ENCODE measurements at regions not wholly inside any gene's neighbourhood (a gene's known extent, or its start where the extent isn't known, plus 50 kb on each side); places are given as distances from the start of the nearest gene placed in this dataset.
"Not testable (repeated sequence)": the region's sequence is repeated elsewhere in the genome, so short reads cannot be mapped to it uniquely, and the experiment has no call there.

- H3K36me3 Mint-ChIP-seq = no peaks in the 10 kb centered on the region
- no peaks in the 10 kb centered on the region for H3K9me3 Mint-ChIP-seq (ENCODE audit: low read depth)
- DNase-seq (no peak), ATAC-seq (no peak)
- H3K27me3 Mint-ChIP-seq = no peaks in the 10 kb centered on the region
- CTCF ChIA-PET = no interaction called here
- H3K4me1 Mint-ChIP-seq = no peaks in the 10 kb centered on the region
- H3K27ac Mint-ChIP-seq = no peak overlapping the region
- H3K4me3 Mint-ChIP-seq = no peak overlapping the region
Observed at GRCh38 chr4:84239278-84239845, 259.7 kb downstream of the NKX6-1 start.

GRCh38 chr4:84238247-84239090 is 260.6 kb downstream of the NKX6-1 start:
- Mint-ChIP-seq H3K27ac (no peak overlapping the region), H3K4me1 (no peaks in the 10 kb centered on the region), H3K27me3 (no peaks in the 10 kb centered on the region), H3K4me3 (no peak overlapping the region), H3K36me3 (no peaks in the 10 kb centered on the region), H3K9me3 (ENCODE audit: low read depth) (no peaks in the 10 kb centered on the region)
- ATAC-seq (no peak), DNase-seq (no peak)
- CTCF ChIA-PET = no interaction called here

- Mint-ChIP-seq H3K9me3 (ENCODE audit: low read depth) (no peaks in the 10 kb centered on the region), H3K4me1 (no peaks in the 10 kb centered on the region)
- CTCF ChIA-PET = no interaction called here
Observed at GRCh38 chr4:84237008-84237407, 262.1 kb downstream of the NKX6-1 start.

GRCh38 chr4:84235126-84235944 is 263.8 kb downstream of the NKX6-1 start:
- no peaks in the 10 kb centered on the region for H3K27me3 Mint-ChIP-seq
- no peaks in the 10 kb centered on the region for H3K4me1 Mint-ChIP-seq
- no peak overlapping the region for H3K27ac Mint-ChIP-seq
- CTCF ChIA-PET = no interaction called here
- no peak overlapping the region for H3K4me3 Mint-ChIP-seq
- no peaks in the 10 kb centered on the region for H3K36me3 Mint-ChIP-seq
- no peak for DNase-seq
- H3K9me3 Mint-ChIP-seq (ENCODE audit: low read depth) = no peaks in the 10 kb centered on the region
- ATAC-seq = no peak

More at GRCh38 chr4:84237008-84237407, 262.1 kb downstream of the NKX6-1 start:
- no peaks in the 10 kb centered on the region for H3K36me3 Mint-ChIP-seq
- no peak overlapping the region for H3K27ac Mint-ChIP-seq
- H3K4me3 Mint-ChIP-seq = no peak overlapping the region
- DNase-seq (no peak), ATAC-seq (no peak)
- H3K27me3 Mint-ChIP-seq = no peaks in the 10 kb centered on the region

- DNase-seq = no peak
- no peak for ATAC-seq
- Mint-ChIP-seq H3K9me3 (ENCODE audit: low read depth) (no peaks in the 10 kb centered on the region), H3K36me3 (no peaks in the 10 kb centered on the region), H3K27me3 (no peaks in the 10 kb centered on the region), H3K4me3 (no peak overlapping the region), H3K4me1 (no peaks in the 10 kb centered on the region), H3K27ac (no peak overlapping the region)
- CTCF ChIA-PET = no interaction called here
Observed at GRCh38 chr4:84232309-84233095, 266.6 kb downstream of the NKX6-1 start.

- no peaks in the 10 kb centered on the region for H3K36me3 Mint-ChIP-seq
- H3K9me3 Mint-ChIP-seq (ENCODE audit: low read depth) = no peaks in the 10 kb centered on the region
- no peak overlapping the region for H3K27ac Mint-ChIP-seq
- ATAC-seq = no peak
- CTCF ChIA-PET = no interaction called here
- H3K27me3 Mint-ChIP-seq = no peaks in the 10 kb centered on the region
- no peaks in the 10 kb centered on the region for H3K4me1 Mint-ChIP-seq
- no peak overlapping the region for H3K4me3 Mint-ChIP-seq
- no peak for DNase-seq
Observed at GRCh38 chr4:84231539-84232055, 267.5 kb downstream of the NKX6-1 start.

- no peak overlapping the region for H3K27ac Mint-ChIP-seq
- CTCF ChIA-PET = no interaction called here
Observed at GRCh38 chr4:84224522-84224921, 274.6 kb downstream of the NKX6-1 start.

GRCh38 chr4:84221704-84222103 is 277.4 kb downstream of the NKX6-1 start:
- Mint-ChIP-seq H3K9me3 (ENCODE audit: low read depth) (no peaks in the 10 kb centered on the region), H3K4me1 (no peaks in the 10 kb centered on the region), H3K36me3 (no peaks in the 10 kb centered on the region), H3K27me3 (no peaks in the 10 kb centered on the region), H3K27ac (no peak overlapping the region), H3K4me3 (no peak overlapping the region)
- ATAC-seq (no peak), DNase-seq (no peak)
- CTCF ChIA-PET = no interaction called here

More at GRCh38 chr4:84224522-84224921, 274.6 kb downstream of the NKX6-1 start:
- Mint-ChIP-seq H3K27me3 (no peaks in the 10 kb centered on the region), H3K9me3 (ENCODE audit: low read depth) (no peaks in the 10 kb centered on the region), H3K4me3 (no peak overlapping the region), H3K4me1 (no peaks in the 10 kb centered on the region), H3K36me3 (no peaks in the 10 kb centered on the region)
- no peak for DNase-seq
- no peak for ATAC-seq

- CTCF ChIA-PET = no interaction called here
- DNase-seq (no peak), ATAC-seq (no peak)
- Mint-ChIP-seq H3K4me1 (no peaks in the 10 kb centered on the region), H3K27me3 (no peaks in the 10 kb centered on the region), H3K4me3 (no peak overlapping the region), H3K36me3 (no peaks in the 10 kb centered on the region), H3K27ac (no peak overlapping the region), H3K9me3 (ENCODE audit: low read depth) (no peaks in the 10 kb centered on the region)
Observed at GRCh38 chr4:84220990-84221389, 278.1 kb downstream of the NKX6-1 start.

GRCh38 chr4:84219656-84220055 is 279.4 kb downstream of the NKX6-1 start:
- no peak for ATAC-seq
- CTCF ChIA-PET = no interaction called here
- Mint-ChIP-seq H3K4me3 (no peak overlapping the region), H3K4me1 (no peaks in the 10 kb centered on the region), H3K27me3 (no peaks in the 10 kb centered on the region), H3K36me3 (no peaks in the 10 kb centered on the region), H3K9me3 (ENCODE audit: low read depth) (no peaks in the 10 kb centered on the region), H3K27ac (no peak overlapping the region)
- DNase-seq = no peak

- Mint-ChIP-seq H3K9me3 (ENCODE audit: low read depth) (no peaks in the 10 kb centered on the region), H3K27ac (no peak overlapping the region), H3K27me3 (no peaks in the 10 kb centered on the region), H3K36me3 (no peaks in the 10 kb centered on the region), H3K4me1 (no peaks in the 10 kb centered on the region), H3K4me3 (no peak overlapping the region)
- CTCF ChIA-PET = no interaction called here
- DNase-seq (no peak), ATAC-seq (no peak)
Observed at GRCh38 chr4:84218031-84218430, 281.1 kb downstream of the NKX6-1 start.

- no peak for DNase-seq
- H3K4me3 Mint-ChIP-seq = no peak overlapping the region
- no peak for ATAC-seq
- no peak overlapping the region for H3K27ac Mint-ChIP-seq
- H3K27me3 Mint-ChIP-seq = no peaks in the 10 kb centered on the region
- CTCF ChIA-PET = no interaction called here
- H3K4me1 Mint-ChIP-seq = no peaks in the 10 kb centered on the region
- H3K9me3 Mint-ChIP-seq (ENCODE audit: low read depth) = no peaks in the 10 kb centered on the region
- no peaks in the 10 kb centered on the region for H3K36me3 Mint-ChIP-seq
Observed at GRCh38 chr4:84215217-84215616, 283.9 kb downstream of the NKX6-1 start.

- DNase-seq; H3K27ac Mint-ChIP-seq; CTCF ChIA-PET; H3K36me3 Mint-ChIP-seq; ATAC-seq; H3K4me3 Mint-ChIP-seq; H3K9me3 Mint-ChIP-seq (ENCODE audit: low read depth); H3K27me3 Mint-ChIP-seq; H3K4me1 Mint-ChIP-seq: not testable (repeated sequence)
Observed at GRCh38 chr4:84206226-84206625, 292.9 kb downstream of the NKX6-1 start.

All from activated CD8-positive, alpha-beta memory T cell treated with anti-CD3 and anti-CD28 coated beads, Interleukin-2, amount 10 ng/mL, durations not matched to agents 7 days and 5 days (primary cell).